DMS53 (cell line): ENCODE measurements at regions not wholly inside any gene's neighbourhood (a gene's known extent, or its start where the extent isn't known, plus 50 kb on each side); places are given as distances from the start of the nearest gene placed in this dataset.
A peak's percentile ranks its signal among the peaks of the same experiment; 100 is the strongest.

Experiments
- DNase-seq: peaks from one replicate; lab custom pipeline; 2025; lab: John Stamatoyannopoulos, UW

- no peak for DNase-seq
These were observed 893.5 kb downstream of the TRIML1 start for GRCh38 chr4:189032606-189033338.

DNA sequence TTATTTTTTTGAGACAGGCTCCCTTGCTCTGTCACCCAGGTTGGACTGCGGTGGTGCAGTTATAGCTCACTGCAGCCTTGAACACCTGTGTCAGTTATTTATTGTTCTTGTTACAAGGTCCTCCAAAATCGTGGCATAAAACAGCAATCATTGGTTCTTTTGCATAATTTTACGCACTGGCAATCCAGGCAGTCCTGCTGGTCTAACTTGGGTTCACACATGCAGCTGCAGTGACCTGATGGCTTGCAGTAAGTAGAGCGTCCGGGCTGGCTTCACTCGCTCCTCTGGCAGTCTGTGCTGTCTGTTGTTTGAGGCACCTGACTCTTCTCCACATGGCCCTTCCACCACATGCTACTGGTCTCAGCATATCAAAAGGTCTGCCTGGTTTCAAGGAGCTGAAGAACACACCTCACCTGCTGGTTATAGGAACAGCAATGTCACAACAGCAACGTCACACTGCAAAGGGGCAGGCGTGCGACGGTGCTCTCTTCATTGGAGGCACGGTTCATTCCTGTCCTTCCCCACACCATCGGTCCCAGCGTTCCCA is 894.6 kb downstream of the TRIML1 start:
- no peak for DNase-seq

DNA sequence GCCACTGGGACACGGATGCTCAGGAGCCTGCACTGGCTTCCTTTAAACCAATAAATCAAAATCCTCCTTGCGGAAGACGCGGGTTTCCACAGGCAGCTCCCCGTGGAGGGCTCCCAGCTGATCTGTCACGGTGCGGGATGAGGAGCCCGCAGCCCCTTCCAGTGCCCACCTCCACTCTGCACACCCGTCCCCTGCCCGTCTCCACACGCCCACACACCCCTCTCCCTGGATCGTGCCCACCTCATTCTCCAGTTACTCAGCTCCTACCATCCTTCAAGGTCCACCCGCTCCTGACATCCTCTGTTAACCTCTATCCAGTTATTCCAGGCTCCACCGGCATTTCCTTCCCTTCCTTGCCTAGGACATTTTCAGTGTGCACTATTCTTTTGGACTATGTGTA is 895.9 kb downstream of the TRIML1 start:
- DNase-seq = no peak

DNA sequence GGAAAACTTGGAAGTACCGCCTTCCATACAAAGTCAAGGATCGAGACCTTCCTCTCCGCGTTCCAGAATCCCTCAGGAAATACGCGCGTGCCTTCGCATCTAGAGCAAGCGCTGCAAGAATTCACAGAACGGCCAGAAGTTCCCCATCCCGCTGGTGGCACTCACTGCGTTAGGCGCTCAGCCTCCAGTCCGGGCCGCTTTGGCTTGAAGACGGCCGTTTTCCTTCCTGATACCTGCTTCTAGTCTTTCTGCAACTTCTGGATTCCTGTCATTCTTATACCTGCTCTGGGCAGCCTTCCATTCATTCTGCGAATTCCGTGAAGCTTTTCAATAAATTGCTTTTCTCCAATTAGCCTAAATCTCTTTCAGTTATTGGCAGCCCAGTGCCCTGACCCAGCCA is 896.4 kb downstream of the TRIML1 start:
- DNase-seq = no peak

DNA sequence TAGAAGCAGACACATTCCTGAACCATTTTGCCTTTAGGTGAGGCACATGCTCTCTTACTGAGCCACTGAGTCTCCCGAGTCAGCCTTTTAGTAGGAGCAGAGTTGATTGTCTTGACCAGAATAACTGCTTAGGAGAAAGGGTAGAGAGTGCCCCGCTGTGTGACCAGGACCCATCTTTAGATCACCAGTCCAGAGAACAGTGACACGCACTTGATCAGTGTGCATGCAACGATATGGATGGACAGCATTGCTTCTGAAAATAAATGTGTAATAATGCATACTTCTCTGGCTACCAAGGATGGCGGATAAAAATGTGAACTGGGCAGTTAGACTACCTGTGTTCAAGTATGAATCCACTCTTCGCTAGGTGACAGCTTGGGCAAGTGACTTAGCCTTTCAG is 897.7 kb downstream of the TRIML1 start:
- DNase-seq = no peak

GRCh38 chr4:189046642-189047041 is 894.0 kb upstream of the FRG1 start:
- DNase-seq = no peak

DNA sequence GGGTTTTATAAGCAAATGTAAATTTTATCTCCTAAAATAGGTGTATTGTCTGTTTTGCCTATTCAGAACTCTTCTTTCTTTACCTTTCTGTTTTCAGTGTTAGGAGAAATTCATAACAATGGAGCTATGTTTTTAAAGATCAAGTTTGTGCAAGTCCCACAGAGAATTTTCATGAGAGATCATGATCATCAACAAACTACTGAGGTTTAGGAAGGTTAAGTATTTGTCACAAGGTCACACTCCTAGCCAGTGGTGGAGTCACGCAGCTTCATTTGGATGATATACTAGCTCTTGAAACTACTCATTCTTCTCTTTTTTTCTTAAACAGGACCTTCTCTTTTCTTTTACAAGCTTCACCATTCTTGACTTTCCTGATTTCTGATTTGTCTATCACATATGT is 892.6 kb upstream of the FRG1 start:
- peak; percentile 29 for DNase-seq

- DNase-seq = peak; percentile 59
These were observed 891.0 kb upstream of the FRG1 start for GRCh38 chr4:189049682-189050081.

DNA sequence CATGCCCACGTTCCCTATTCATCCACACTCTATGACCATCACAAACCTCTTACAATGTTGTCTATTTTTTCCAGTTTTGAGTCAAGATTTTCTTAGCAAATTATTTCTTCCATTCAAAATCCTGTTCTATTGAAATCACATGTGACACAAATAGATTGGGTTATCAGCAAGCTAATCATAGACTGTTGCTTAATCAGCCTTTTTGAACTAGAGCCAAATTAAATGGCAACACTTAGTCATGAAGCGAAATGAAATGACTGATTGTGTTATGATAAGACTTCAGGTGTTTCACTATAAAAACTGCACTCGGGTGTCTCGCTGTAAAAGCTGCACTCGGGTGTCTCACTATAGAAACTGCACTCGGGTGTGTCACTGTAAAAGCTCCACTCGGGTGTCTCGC is 890.0 kb upstream of the FRG1 start:
- DNase-seq = no peak

- DNase-seq = peak; percentile 31
These were observed 887.1 kb upstream of the FRG1 start for GRCh38 chr4:189053621-189054020.

DNA sequence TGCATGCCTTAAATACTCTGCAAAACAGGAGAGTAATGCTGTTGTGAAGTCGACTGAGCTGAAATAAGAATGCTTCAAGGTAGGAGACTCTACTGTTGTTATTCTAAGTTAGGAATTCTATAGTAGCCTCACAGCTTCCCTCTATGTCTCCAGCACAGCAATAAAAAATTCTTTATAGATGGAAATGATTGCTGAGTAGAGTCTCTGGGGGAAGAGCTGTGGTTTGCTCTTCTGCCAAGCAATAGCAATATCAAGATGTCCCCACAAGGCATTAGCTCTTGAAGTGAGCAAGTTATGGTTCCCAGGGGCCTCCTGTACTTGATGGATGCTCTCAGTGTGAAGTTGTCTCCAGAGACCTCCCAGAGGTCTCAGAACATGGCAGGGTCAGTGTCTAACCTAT is 880.6 kb upstream of the FRG1 start:
- no peak for DNase-seq

GRCh38 chr4:189062047-189062820 is 878.4 kb upstream of the FRG1 start:
- DNase-seq = no peak

DNA sequence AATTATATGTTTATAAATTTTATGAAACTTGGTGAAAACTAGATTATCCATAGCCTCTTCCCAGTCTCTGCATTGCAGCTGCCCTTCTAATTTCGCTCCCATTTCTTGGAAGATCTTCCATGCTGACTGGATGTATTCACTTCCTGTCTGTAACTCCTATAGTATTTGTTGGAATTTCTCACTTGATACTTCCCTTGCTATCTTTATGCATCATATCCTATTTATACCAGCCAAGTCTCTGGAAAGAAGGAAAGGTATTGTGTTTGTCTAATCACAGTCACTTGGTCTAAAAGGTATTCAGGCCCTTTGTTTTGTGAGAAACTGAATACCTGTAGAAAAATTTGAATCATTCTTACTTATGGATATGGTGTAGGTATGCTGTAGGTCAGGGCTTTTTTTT is 870.9 kb upstream of the FRG1 start:
- no peak for DNase-seq

GRCh38 chr4:189071241-189071640 is 869.4 kb upstream of the FRG1 start:
- DNase-seq = no peak

DNA sequence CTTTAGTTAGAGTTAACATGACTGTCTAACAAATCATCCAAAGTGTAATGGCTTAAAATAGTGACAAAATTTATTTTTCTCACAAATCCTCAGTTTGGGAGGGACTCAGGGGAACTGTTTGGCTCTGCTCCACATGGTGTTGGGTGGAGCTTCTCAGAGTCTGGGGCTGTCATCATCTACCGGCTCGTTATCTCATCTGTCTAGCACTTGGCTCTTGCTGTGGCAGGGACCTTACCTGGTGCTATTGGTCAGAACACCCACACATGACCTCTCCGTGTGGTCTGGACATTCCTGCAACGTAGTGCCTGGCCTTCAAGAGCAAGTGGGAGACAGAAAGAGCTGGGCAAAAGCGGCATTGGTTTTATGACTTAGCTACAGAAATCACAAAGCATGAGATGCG is 866.9 kb upstream of the FRG1 start:
- DNase-seq = no peak

GRCh38 chr4:189081826-189082225 is 858.8 kb upstream of the FRG1 start:
- no peak for DNase-seq

- no peak for DNase-seq
These were observed 856.9 kb upstream of the FRG1 start for GRCh38 chr4:189083769-189084168.

DNA sequence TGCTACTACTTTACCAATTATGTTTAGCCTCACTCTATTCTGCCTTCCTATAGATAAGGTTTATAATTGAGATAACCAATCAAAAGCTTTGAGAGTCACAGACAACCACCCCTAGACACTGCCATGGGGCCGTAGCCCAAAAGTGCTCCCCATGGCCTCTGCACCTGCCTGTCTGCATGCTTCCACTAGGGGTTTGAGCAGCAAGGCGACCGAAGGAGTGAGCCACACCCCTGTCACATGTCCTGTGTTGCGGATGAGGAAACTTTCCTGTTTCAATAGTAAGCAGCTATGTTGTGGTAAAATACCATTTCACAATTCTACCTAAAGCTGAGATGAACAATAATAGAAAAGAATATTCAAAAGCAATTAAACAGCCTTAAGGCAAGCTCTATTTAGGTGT is 856.0 kb upstream of the FRG1 start:
- peak; percentile 22 for DNase-seq

DNA sequence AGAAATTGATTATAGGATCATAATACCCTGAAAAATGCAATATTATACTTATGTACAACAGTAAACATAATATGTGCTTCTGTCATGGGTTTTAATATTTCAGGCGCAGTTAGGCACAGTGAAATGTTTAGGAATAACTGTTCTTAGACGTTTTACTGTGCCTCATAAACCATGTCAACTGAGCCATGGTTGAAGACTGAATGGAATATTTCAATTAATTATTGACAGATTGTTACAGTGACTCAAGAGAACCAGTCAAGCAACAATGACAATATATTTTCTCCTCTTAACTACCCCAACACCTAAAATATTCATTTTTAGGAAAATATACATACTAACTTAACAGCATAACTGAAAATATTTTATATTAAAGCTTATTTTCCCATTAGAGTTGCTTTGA is 852.7 kb upstream of the FRG1 start:
- DNase-seq = peak; percentile 30

DNA sequence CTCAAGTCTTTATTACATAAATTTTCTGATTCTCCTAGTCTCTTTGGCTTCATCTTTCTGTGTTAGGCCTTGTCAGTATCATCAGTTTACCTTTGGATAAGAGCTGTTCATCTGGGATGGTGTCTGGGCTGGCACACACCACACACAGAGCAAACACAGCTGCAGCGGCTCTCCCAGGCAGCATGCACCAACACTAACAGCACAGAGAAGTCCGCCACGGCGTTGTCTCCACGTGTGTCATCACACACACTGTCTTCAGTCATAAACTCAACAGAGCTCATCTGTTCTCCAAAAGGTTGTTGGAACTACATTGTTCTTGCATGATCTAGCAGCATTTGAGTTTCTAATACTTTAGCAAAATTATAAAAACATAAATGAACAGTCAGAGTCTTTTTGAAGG is 851.9 kb upstream of the FRG1 start:
- DNase-seq = peak; percentile 91

- DNase-seq = peak; percentile 82
These were observed 850.4 kb upstream of the FRG1 start for GRCh38 chr4:189090174-189090814.

DNA sequence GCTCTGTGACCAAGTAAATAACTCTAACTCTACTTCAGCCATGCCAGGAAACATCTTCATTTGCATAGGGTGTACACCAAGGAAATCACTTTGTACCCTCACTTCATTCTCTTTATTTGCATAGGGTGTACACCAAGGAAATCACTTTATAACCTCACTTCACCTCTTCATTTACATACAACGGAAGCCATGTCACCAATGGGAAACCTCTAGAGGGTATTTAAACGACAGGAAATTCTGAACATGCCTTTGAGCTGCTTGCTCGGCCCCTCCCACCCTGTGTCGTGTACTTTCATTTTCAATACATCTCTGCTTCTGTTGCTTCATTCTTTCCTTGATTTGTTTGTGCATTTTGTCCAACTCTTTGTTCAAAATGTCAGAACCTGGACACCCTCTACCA is 848.1 kb upstream of the FRG1 start:
- no peak for DNase-seq

- no peak for DNase-seq
These were observed 844.6 kb upstream of the FRG1 start for GRCh38 chr4:189096108-189096507.
